ENCODE measurements at regions not wholly inside any gene's neighbourhood (a gene's known extent, or its start where the extent isn't known, plus 50 kb on each side); places are given as distances from the start of the nearest gene placed in this dataset.

GRCh38 chr4:188363196-188363595 is 224.0 kb downstream of the TRIML1 start:
- no peak for TF ChIP-seq CTCF (IDR thresholded peaks at IDR 0.05; ENCODE audit: control insufficient read depth, extremely low read depth, insufficient read depth)
- DNase-seq (ENCODE audit: low read depth) = no peak
- no peak overlapping the region for H3K4me3 ChIP-seq (ENCODE audit: low read depth, low read length)

- no peak for DNase-seq (ENCODE audit: low read depth)
- no peak for TF ChIP-seq CTCF (IDR thresholded peaks at IDR 0.05; ENCODE audit: control insufficient read depth, extremely low read depth, insufficient read depth)
- no peak overlapping the region for H3K4me3 ChIP-seq (ENCODE audit: low read depth, low read length)
Observed at GRCh38 chr4:188370777-188371176, 231.5 kb downstream of the TRIML1 start.

DNA sequence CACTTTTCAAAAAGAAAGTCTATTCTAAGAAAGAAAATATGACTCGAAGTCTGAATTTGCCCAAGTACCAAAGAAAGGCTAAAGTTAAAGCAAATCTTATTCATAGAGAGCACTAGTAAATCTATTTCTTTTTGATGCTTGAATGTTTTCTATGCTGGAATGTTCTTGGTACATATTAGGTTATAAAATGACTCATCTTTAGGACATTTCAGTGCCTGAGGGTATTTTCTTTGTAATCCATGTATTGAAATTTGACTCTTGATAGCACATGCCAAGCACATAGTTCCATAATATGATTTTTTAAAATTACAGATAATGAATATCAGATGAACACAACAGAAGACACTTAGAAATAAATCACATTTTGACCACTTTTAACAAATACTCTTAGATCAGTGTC is 232.8 kb downstream of the TRIML1 start:
- TF ChIP-seq CTCF (IDR thresholded peaks at IDR 0.05; ENCODE audit: control insufficient read depth, extremely low read depth, insufficient read depth) = no peak
- DNase-seq (ENCODE audit: low read depth) = no peak
- no peak overlapping the region for H3K4me3 ChIP-seq (ENCODE audit: low read depth, low read length)

DNA sequence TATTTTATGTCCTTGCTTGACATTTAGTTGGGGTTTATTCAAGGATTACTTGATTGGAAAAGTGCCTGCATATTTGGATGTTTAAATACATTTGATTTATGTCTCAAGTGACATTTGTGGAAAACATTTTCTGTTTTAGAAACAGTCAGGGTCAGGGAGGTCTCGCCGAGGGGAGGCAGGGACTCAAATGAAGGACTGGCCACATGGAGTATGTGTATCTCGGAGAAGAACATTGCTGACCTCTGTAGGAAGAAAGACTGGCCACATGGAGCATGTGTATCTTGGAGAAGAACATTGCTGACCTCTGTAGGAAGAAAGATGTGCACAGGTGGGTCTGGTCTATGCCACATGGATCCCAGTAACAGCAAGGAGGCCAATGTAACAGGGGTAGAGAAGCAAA is 233.6 kb downstream of the TRIML1 start:
- no peak overlapping the region for H3K4me3 ChIP-seq (ENCODE audit: low read depth, low read length)
- DNase-seq (ENCODE audit: low read depth) = peak; percentile 87
- TF ChIP-seq CTCF (IDR thresholded peaks at IDR 0.05; ENCODE audit: control insufficient read depth, extremely low read depth, insufficient read depth) = peak; percentile 84

DNA sequence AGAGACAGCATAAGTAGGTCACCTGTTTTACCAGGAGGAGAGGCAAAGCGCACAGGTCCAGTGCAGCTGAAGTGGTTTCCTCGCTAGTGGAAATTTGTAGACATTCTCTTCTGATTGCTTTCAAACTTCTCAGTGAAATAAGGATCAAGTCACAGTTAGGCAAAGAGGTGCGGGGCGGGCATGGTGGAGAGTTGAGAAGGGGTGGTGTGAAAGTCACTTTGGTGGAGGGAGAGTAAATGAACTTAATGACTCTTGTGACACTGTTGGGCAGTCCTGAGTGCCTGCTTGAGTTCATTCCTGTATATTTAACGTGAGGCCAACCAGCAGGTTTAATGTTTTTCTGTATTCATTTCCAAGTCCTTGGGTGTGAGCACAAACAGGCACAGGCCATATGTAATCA is 235.6 kb downstream of the TRIML1 start:
- TF ChIP-seq CTCF (IDR thresholded peaks at IDR 0.05; ENCODE audit: control insufficient read depth, extremely low read depth, insufficient read depth) = no peak
- DNase-seq (ENCODE audit: low read depth) = no peak
- H3K4me3 ChIP-seq (ENCODE audit: low read depth, low read length) = no peak overlapping the region

DNA sequence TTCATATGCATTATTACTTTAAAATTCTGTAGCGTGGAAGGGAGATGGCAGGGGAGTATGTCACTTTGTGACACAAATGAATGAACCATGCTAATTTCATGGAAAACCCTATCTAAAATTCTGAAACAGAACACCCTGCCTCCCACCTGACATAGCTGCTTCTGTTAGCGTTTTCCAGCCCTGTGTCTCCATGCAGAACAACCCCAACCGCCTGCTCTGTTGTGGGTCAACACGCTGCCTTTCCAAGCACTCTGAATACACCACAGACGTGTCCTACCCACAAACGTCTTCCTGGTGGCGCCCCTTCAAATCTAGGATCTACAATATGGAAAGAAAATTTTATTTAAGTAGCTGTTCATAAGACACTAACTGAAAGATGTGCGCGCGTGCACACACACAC is 238.6 kb downstream of the TRIML1 start:
- no peak overlapping the region for H3K4me3 ChIP-seq (ENCODE audit: low read depth, low read length)
- no peak for DNase-seq (ENCODE audit: low read depth)
- no peak for TF ChIP-seq CTCF (IDR thresholded peaks at IDR 0.05; ENCODE audit: control insufficient read depth, extremely low read depth, insufficient read depth)

DNA sequence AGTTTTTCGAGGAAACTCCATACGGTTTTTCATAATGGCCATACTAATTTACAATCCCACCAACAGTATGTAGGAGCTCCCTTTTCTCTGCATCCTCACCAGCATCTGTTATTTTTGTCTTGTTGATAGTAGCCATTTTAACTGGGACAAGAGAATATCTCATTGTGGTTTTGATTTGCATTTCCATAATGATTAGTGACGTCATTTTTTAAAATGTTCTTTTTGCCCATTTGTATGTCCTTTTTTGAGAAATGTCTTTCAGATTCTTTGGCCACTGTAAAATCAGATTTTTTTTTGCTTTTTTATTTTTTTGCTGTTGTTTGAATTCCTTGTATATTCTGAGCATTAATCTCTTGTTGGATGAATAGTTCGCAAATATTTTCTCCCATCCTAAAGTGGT is 243.9 kb downstream of the TRIML1 start:
- DNase-seq (ENCODE audit: low read depth) = no peak
- TF ChIP-seq CTCF (IDR thresholded peaks at IDR 0.05; ENCODE audit: control insufficient read depth, extremely low read depth, insufficient read depth) = no peak

More for the DNA sequence above, 243.9 kb downstream of the TRIML1 start:
- no peak overlapping the region for H3K4me3 ChIP-seq (ENCODE audit: low read depth, low read length)
